Body of pancreas (tissue), 4 donors: ENCODE measurements at regions not wholly inside any gene's neighbourhood (a gene's known extent, or its start where the extent isn't known, plus 50 kb on each side); places are given as distances from the start of the nearest gene placed in this dataset.

Experiments used
- ATAC-seq: fragments of 150-250 bp; one replicate; pipeline ENCODE4 v1.9.1; 2016
- DNase-seq, 4 donors: peaks; one replicate each; pipeline ENCODE4 v3.0.0-alpha.2; 2019
- H3K27ac ChIP-seq, 4 donors: fragments of 200-600 bp; sonication (generic); 1 replicate in 3 of 4; 2 replicates in 1 of 4; pipeline versions ENCODE4 v1.5.1 to v1.6.1; 2016 to 2019; ENCODE audit warnings: mild to moderate bottlenecking in 1 of 4, mixed read lengths in 1 of 4, moderate library complexity in 1 of 4
- H3K27me3 ChIP-seq, 2 donors: fragments of 200-600 bp; sonication (generic); one replicate each; pipeline ENCODE4 v1.6.0; 2016; ENCODE audit warnings: mild to moderate bottlenecking in 1 of 2
- H3K36me3 ChIP-seq, 2 donors: fragments of 200-600 bp; sonication (generic); replicated peaks in 1 of 2; 2 replicates each; pipeline ENCODE4 v1.5.1; 2016; ENCODE audit warnings: low read depth in 2 of 2; ENCODE audit not compliant: insufficient read depth in 1 of 2
- H3K4me1 ChIP-seq: fragments of 200-600 bp; sonication (generic); one replicate; pipeline ENCODE4 v1.6.0; 2016
- H3K4me3 ChIP-seq, 2 donors: fragments of 200-600 bp; sonication (generic); 1 replicate in 1 of 2; 2 replicates in 1 of 2; pipeline ENCODE4 v1.5.1; 2016 to 2019
- H3K9me3 ChIP-seq, 3 donors: fragments of 200-600 bp; sonication (generic); 1 replicate in 2 of 3; 2 replicates in 1 of 3; pipeline ENCODE4 v1.5.1; 2016
- CTCF ChIP-seq, 7 experiments: fragments of 450-650 bp in 4 of 7; fragments of 200-600 bp in 3 of 7; sonication (generic) in 3 of 7; IDR thresholded peaks; one replicate each; pipeline ENCODE4 v1.5.1; 2016 to 2019; ENCODE audit warnings: antibody characterized with exemption in 7 of 7
- POLR2A ChIP-seq, 3 donors: fragments of 450-650 bp; IDR thresholded peaks; one replicate each; pipeline ENCODE4 v1.6.1; 2016; ENCODE audit warnings: antibody characterized with exemption in 3 of 3, mild to moderate bottlenecking in 2 of 3
- WGBS, 2 donors: methylation state at CpG; one replicate each; pipeline ENCODE4 v1.1.5; 2017; 5-methylcytosine and 5-hydroxymethylcytosine counted together
- intact Hi-C: fragments of 100-400 bp; cut with DNase I; formaldehyde crosslinking; loops from one replicate; pipeline ENCODE4 v1.15.1; 2023

- 64 to 67% methylated on average over 5 of the region's 5 CpGs for WGBS, 2 donors
- intact Hi-C loops = no loop called here
Measured at GRCh38 chr17:33964344-33964979, 290.6 kb upstream of the CCL2 start.

GRCh38 chr17:33966410-33967059 lies 288.6 kb upstream of the CCL2 start:
- intact Hi-C loops = no loop called here
- ATAC-seq = no peak

More at GRCh38 chr17:33964344-33964979, 290.6 kb upstream of the CCL2 start:
- no peak for TF ChIP-seq POLR2A (IDR thresholded peaks at IDR 0.05)
- peak in 5 of 7 experiments; percentile 12 to 52 (median 30) for TF ChIP-seq CTCF (IDR thresholded peaks at IDR 0.05)
- H3K4me1 ChIP-seq = no peaks in the 10 kb centered on the region
- no peak overlapping the region for H3K4me3 ChIP-seq
- ATAC-seq (peak; percentile 30), DNase-seq (peak in 2 of 4 donors; percentile 23 to 52)
- H3K9me3 ChIP-seq = no peaks in the 10 kb centered on the region
- no peak overlapping the region for H3K27ac ChIP-seq
- H3K27me3 ChIP-seq = no peaks in the 10 kb centered on the region
- H3K36me3 ChIP-seq = no peaks in the 10 kb centered on the region

GRCh38 chr17:33967608-33968349 lies 287.3 kb upstream of the CCL2 start:
- no peaks in the 10 kb centered on the region for H3K9me3 ChIP-seq
- intact Hi-C loops = no loop called here
- TF ChIP-seq CTCF (IDR thresholded peaks at IDR 0.05) (no peak), POLR2A (IDR thresholded peaks at IDR 0.05) (no peak)
- H3K36me3 ChIP-seq = no peaks in the 10 kb centered on the region
- H3K27ac ChIP-seq = no peak overlapping the region
- WGBS, 2 donors = 61 to 70% methylated on average over 8 of the region's 8 CpGs
- H3K27me3 ChIP-seq = no peaks in the 10 kb centered on the region
- DNase-seq (no peak), ATAC-seq (no peak)
- no peaks in the 10 kb centered on the region for H3K4me1 ChIP-seq
- H3K4me3 ChIP-seq = no peak overlapping the region

More at GRCh38 chr17:33966410-33967059, 288.6 kb upstream of the CCL2 start:
- Histone ChIP-seq H3K27me3 (no peaks in the 10 kb centered on the region), H3K9me3 (no peaks in the 10 kb centered on the region), H3K4me3 (no peak overlapping the region), H3K27ac (no peak overlapping the region), H3K36me3 (no peaks in the 10 kb centered on the region), H3K4me1 (no peaks in the 10 kb centered on the region)
- WGBS, 2 donors = 72 to 80% methylated on average over 9 of the region's 9 CpGs
- DNase-seq = no peak
- TF ChIP-seq POLR2A (IDR thresholded peaks at IDR 0.05) (no peak), CTCF (IDR thresholded peaks at IDR 0.05) (no peak)

GRCh38 chr17:33968350-33969044 lies 286.6 kb upstream of the CCL2 start:
- no peak overlapping the region for H3K4me3 ChIP-seq
- no peaks in the 10 kb centered on the region for H3K27me3 ChIP-seq
- DNase-seq (peak in 1 of 4 donors; percentile 15), ATAC-seq (no peak)
- H3K36me3 ChIP-seq = no peaks in the 10 kb centered on the region
- H3K27ac ChIP-seq = no peak overlapping the region
- H3K4me1 ChIP-seq = no peaks in the 10 kb centered on the region
- intact Hi-C loops = no loop called here
- H3K9me3 ChIP-seq = no peaks in the 10 kb centered on the region
- TF ChIP-seq POLR2A (IDR thresholded peaks at IDR 0.05) (no peak), CTCF (IDR thresholded peaks at IDR 0.05) (no peak)
- 51 to 69% methylated on average over 9 of the region's 9 CpGs for WGBS, 2 donors
